ENCODE measurements at regions not wholly inside any gene's neighbourhood (a gene's known extent, or its start where the extent isn't known, plus 50 kb on each side); places are given as distances from the start of the nearest gene placed in this dataset.

DNA sequence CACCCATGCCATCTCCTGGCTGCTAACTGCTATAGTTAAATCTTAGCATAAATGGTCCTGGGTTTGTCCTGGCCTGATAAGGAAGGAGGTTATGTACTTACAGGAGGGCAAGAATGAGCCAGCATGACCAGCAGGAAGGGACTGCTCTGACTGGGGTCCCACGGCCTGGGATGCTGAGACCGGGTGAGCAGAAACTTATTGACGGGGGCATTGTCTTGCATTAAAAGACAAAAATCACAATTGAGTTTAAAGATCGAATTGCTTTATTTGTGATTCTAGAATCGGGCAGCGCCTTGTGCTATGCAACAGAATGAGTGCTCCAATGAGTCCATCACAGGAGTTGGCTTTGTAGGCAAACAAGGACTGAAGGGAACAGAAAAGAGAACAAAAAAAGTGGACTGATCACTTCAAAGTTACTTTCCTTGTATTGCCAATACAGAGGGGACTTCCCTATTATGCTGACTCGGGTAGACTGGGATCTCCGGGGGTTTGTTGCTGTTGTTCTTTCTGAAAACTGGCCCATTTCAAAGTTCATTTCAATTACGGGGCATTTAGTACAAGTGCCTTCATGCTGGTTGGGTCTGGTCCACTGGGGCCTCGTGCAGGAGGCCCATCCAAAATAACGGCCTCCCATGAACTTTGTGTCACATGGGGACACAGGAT, 87.1 kb upstream of the SLC66A3 start:
- TF ChIP-seq CTCF (conservative IDR thresholded peaks at IDR 0.05; ENCODE audit: low read depth, low read length) (no peak), USF2 (IDR thresholded peaks at IDR 0.05; ENCODE audit: low read depth, low read length) (no peak), CEBPB (IDR thresholded peaks at IDR 0.05; ENCODE audit: low read depth, low read length) (no peak), POLR2A (IDR thresholded peaks at IDR 0.05; ENCODE audit: low read depth, low read length) (no peak), MAFK (IDR thresholded peaks at IDR 0.05; ENCODE audit: low read depth, low read length) (peak; percentile 83), SMC3 (IDR thresholded peaks at IDR 0.05; ENCODE audit: low read depth, low read length) (no peak), MXI1 (IDR thresholded peaks at IDR 0.05; ENCODE audit: borderline replicate concordance, low read depth, low read length) (no peak), RFX5 (IDR thresholded peaks at IDR 0.05; ENCODE audit: low read depth, low read length) (no peak), ELK1 (IDR thresholded peaks at IDR 0.05; ENCODE audit: borderline replicate concordance, low read depth, low read length) (no peak)
